ENCODE measurements at regions not wholly inside any gene's neighbourhood (a gene's known extent, or its start where the extent isn't known, plus 50 kb on each side); places are given as distances from the start of the nearest gene placed in this dataset.

- no peak for DNase-seq
- intact Hi-C loops (cut with DNase I), result no loop called here
Observed at GRCh38 chr4:24145591-24145990, 255.7 kb upstream of the PPARGC1A start.

GRCh38 chr4:24144381-24144780 is 254.5 kb upstream of the PPARGC1A start:
- DNase-seq, result no peak
- no peak for ATAC-seq
- intact Hi-C loops (cut with DNase I), result no loop called here

More at GRCh38 chr4:24145591-24145990, 255.7 kb upstream of the PPARGC1A start:
- ATAC-seq, result no peak

GRCh38 chr4:24143741-24144140 is 253.9 kb upstream of the PPARGC1A start:
- no peak for ATAC-seq
- intact Hi-C loops (cut with DNase I), result no loop called here
- DNase-seq, result no peak

- DNase-seq (no peak), ATAC-seq (no peak)
- intact Hi-C loops (cut with DNase I), result no loop called here
Observed at GRCh38 chr4:24141836-24142235, 252.0 kb upstream of the PPARGC1A start.

DNA sequence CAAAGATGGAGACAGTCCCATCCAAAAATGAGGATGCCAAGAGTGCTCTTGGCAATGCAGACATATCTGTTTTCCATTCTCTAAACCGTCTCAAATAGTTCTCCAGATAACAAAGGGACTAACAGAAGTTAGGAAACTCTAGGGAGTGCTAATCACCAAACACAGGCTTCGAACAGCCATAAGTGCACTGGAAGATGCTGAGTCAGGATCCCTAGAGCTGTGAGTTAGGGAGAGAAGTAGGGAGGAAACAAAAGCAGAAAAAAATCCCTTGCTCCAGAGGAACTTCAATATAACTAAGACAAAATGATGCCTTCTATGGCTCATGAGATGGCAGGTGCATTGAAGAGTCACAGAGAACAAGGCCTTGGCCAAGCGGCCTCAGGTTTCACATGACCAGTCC is 251.0 kb upstream of the PPARGC1A start:
- ATAC-seq (no peak), DNase-seq (no peak)
- intact Hi-C loops (cut with DNase I), result no loop called here

GRCh38 chr4:24137671-24138601 is 248.1 kb upstream of the PPARGC1A start:
- intact Hi-C loops (cut with DNase I), result no loop called here
- no peak for ATAC-seq
- no peak for DNase-seq

- DNase-seq, result no peak
- no peak for ATAC-seq
- intact Hi-C loops (cut with DNase I), result no loop called here
Observed at GRCh38 chr4:24131954-24132673, 242.3 kb upstream of the PPARGC1A start.

DNA sequence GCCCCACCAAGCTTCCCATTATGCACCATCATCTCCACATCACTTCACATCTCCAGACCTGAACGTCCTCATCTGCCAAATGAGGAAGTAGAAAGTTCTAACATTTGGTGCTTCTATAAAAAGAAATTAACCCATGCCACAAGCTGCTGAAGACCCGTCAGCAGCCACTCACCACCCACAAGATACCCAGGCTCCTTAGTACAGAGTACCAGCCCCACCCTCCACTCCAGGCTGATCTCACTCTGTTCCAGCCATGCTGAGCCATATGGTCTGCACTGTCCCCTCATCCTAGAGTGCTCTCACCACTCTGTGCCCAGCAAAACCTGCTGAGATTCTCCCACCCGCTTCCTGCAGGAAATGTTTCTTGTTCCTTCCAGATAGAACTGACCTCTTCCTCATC is 240.8 kb upstream of the PPARGC1A start:
- DNase-seq, result no peak
- intact Hi-C loops (cut with DNase I), result no loop called here
- ATAC-seq, result no peak

- ATAC-seq (no peak), DNase-seq (no peak)
- intact Hi-C loops (cut with DNase I), result no loop called here
Observed at GRCh38 chr4:24126776-24127175, 236.9 kb upstream of the PPARGC1A start.

GRCh38 chr4:24121395-24122175 is 231.7 kb upstream of the PPARGC1A start:
- DNase-seq, result no peak
- ATAC-seq, result no peak
- intact Hi-C loops (cut with DNase I), result no loop called here

DNA sequence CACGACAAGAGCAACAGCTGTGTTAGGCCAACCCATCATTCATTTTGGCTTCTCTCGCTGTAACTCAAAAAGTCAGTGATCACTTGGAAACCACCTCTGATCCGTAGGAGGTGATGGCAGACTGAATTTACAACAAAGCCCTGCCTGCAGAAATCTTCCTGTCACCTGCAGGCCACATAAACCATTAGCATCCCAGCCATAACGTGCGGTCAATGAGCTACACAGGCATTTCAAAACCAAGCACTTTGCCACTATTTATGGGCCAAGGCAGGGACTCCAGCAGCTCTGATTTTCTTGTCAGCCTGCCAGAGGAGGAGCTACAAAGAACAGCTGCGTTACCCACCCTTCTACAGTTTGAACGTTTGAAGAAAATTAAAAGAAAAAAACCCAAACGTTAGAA is 228.1 kb upstream of the PPARGC1A start:
- no peak for DNase-seq
- intact Hi-C loops (cut with DNase I), result no loop called here
- ATAC-seq, result peak; percentile 25 to 30

DNA sequence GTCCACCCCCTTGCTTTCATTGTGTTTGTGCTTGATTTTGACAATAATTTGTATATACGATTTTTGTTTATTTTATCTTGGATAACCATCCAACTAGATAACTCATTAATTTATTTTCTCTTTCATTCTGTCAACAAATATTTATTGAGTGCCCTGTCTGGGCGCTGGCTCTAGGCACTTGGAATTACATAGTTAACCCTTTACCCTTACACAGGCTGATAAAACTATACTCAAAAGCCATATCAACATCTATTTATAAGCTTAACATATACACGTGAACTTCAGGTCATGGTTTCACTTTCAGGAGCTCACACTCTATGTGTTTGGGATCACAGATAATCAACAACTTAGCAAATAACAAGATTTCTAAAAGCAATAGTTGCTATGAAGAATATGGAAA is 226.3 kb upstream of the PPARGC1A start:
- DNase-seq (no peak), ATAC-seq (no peak)
- intact Hi-C loops (cut with DNase I), result no loop called here

GRCh38 chr4:24114919-24115500 is 225.2 kb upstream of the PPARGC1A start:
- DNase-seq, result no peak
- intact Hi-C loops (cut with DNase I), result no loop called here
- ATAC-seq, result no peak

DNA sequence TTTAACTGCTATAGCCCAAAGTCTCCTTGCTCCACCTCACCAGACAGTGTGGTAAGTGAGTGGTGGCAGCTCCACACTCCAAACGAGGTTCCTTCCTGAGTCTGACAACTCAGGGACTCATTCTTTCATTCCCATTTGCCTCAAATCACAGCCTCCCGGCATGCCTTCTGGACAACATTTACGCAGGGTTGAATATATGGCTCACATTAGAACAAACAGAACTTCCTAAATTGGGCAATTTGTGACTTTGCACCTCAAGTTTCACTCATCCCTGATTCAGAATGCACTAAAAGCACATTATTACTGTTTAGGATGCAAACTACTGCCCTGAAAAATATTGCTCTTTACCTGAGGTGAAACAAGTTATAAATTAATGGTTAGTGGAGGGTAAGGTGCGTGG is 224.6 kb upstream of the PPARGC1A start:
- ATAC-seq (no peak), DNase-seq (no peak)
- intact Hi-C loops (cut with DNase I), result no loop called here

DNA sequence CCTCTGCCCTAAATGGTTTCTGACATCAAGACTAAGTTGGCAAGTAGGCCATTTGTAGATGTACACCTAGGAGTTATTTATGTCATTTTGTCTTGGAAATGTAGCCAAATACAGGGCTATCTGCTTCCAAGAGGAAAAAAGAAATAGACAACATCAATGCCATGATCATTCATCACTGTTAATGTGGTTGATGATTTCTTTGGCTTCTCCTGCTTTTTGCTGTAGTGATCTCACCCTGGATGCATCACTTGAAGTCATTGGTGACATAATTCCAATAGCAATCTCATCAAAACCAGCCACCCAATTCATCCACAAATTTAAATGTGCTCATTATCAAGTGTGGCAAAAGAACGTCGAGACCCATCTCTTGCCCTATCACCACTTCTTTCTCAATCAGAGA is 222.6 kb upstream of the PPARGC1A start:
- no peak for ATAC-seq
- intact Hi-C loops (cut with DNase I), result no loop called here

DNA sequence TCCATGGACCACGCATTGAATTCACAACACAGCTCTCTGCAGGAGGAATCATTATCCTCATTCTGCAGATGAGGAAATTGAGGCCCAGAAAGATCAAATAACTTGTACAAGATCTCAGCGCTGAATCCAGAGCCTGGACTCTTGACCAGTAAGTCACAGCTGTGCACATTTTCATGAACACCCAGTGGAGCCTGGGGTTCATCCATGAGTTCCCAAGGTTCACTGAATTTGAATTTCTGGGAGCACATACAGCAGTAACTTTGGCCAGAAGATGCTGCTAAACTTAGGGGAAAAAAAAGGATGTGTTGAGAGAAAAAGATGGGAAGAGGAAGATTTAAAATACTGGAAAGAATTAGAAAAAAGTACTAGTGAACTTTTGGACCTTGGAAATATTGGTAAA is 218.7 kb upstream of the PPARGC1A start:
- ATAC-seq, result no peak
- DNase-seq, result no peak

More for the DNA sequence above, 222.6 kb upstream of the PPARGC1A start:
- no peak for DNase-seq

DNA sequence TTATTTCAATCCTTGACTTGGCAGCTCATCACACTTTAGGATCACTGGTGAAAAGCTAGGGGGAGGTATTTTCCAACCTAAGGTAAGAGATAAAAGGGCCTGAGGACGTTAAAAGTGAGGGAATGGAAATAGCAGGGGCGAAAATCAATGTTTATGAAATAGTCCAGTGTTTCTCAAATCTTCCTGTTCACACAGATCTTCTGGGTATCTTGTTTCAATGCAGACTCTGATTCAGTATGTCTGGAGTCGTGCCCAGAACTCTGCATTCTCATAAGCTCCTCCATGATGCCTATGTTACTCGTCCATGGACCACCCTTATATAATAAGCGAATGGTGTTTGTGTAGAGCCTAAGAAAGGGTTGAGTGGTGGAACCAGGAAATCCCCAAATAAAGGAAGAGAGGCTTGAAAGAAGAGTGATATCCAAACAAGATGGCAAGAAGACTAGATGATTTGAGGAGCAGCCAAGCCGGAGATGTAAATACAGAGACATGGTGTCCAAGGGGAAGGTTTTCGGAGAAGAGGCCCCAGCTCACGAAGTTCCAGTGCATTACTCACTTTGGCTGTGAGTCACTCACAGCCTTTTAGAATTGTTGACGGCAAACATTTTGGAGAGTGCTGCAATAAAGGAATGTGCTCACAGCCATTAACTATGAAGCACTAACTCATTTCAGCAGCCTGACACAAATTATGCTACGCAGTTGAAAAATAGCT is 215.6 kb upstream of the PPARGC1A start:
- DNase-seq, result peak; percentile 29
- intact Hi-C loops (cut with DNase I), result no loop called here
- ATAC-seq, result peak in 1 of 2 donors; percentile 80

More for the DNA sequence above, 218.7 kb upstream of the PPARGC1A start:
- intact Hi-C loops (cut with DNase I), result no loop called here

GRCh38 chr4:24104158-24104565 is 214.3 kb upstream of the PPARGC1A start:
- ATAC-seq, result peak; percentile 46 to 68

More at GRCh38 chr4:24104158-24104565, 214.3 kb upstream of the PPARGC1A start:
- DNase-seq, result peak; percentile 39
- intact Hi-C loops (cut with DNase I), result no loop called here
